ENCODE measurements at regions not wholly inside any gene's neighbourhood (a gene's known extent, or its start where the extent isn't known, plus 50 kb on each side); places are given as distances from the start of the nearest gene placed in this dataset.
A peak's percentile ranks its signal among the peaks of the same experiment; 100 is the strongest.
"Not testable (repeated sequence)": the region's sequence is repeated elsewhere in the genome, so short reads cannot be mapped to it uniquely, and the experiment has no call there.

GRCh38 chr17:45639297-45639849 lies 144.7 kb upstream of the CRHR1 start:
- H3K27ac ChIP-seq (replicated peaks in 1 of 4): no peak overlapping the region
- DNase-seq (ENCODE audit: extremely low spot score): no peak
- no peak for TF ChIP-seq CTCF (IDR thresholded peaks at IDR 0.05)
- TF ChIP-seq EP300 (IDR thresholded peaks at IDR 0.05): no peak
- TF ChIP-seq POLR2AphosphoS5 (IDR thresholded peaks at IDR 0.05): no peak
- TF ChIP-seq POLR2A (IDR thresholded peaks at IDR 0.05; ENCODE audit: low read depth): no peak
- peaks cover 4 to 44% (median 27%) of the 10 kb centered on the region in 4 donors for H3K36me3 ChIP-seq
- H3K27me3 ChIP-seq: no peaks in the 10 kb centered on the region
- no peaks in the 10 kb centered on the region for H3K4me1 ChIP-seq
- no peak overlapping the region for H3K4me3 ChIP-seq
- intact Hi-C loops (cut with DNase I): no loop called here
- H3K9me3 ChIP-seq: no peaks in the 10 kb centered on the region
- 96% methylated on average over 4 of the region's 4 CpGs for WGBS

- WGBS: 25% methylated on average over 3 of the region's 3 CpGs
- peaks cover 0 to 35% (median 22%) of the 10 kb centered on the region in 4 donors for H3K36me3 ChIP-seq
- peak; percentile 86 to 98 (median 93) for TF ChIP-seq CTCF (IDR thresholded peaks at IDR 0.05)
- no peak for TF ChIP-seq POLR2A (IDR thresholded peaks at IDR 0.05; ENCODE audit: low read depth)
- no peak for DNase-seq (ENCODE audit: extremely low spot score)
- H3K4me3 ChIP-seq: no peak overlapping the region
- no peaks in the 10 kb centered on the region for H3K27me3 ChIP-seq
- intact Hi-C loops (cut with DNase I): loop anchor here (1.0 kb wide), 1 partner anchor 191 kb away; no protein-coding TSS in a partner anchor
- H3K27ac ChIP-seq (replicated peaks in 1 of 4): no peak overlapping the region
- H3K9me3 ChIP-seq: no peaks in the 10 kb centered on the region
- no peaks in the 10 kb centered on the region for H3K4me1 ChIP-seq
Measured at GRCh38 chr17:45640141-45640850, 143.8 kb upstream of the CRHR1 start.

- no peak for DNase-seq (ENCODE audit: extremely low spot score)
Measured at GRCh38 chr17:45641541-45641940, 142.6 kb upstream of the CRHR1 start.

GRCh38 chr17:45643591-45643990 lies 140.5 kb upstream of the CRHR1 start:
- Histone ChIP-seq H3K27me3 (no peaks in the 10 kb centered on the region), H3K36me3 (peaks cover 0 to 13% (median 8%) of the 10 kb centered on the region in 4 donors), H3K27ac (replicated peaks in 1 of 4) (no peak overlapping the region), H3K9me3 (no peaks in the 10 kb centered on the region), H3K4me3 (no peak overlapping the region), H3K4me1 (no peaks in the 10 kb centered on the region)
- TF ChIP-seq CTCF (IDR thresholded peaks at IDR 0.05) (no peak), EP300 (IDR thresholded peaks at IDR 0.05) (no peak), POLR2A (IDR thresholded peaks at IDR 0.05; ENCODE audit: low read depth) (no peak)
- DNase-seq (ENCODE audit: extremely low spot score): no peak
- intact Hi-C loops (cut with DNase I): no loop called here
- WGBS: 82% methylated on average over 10 of the region's 10 CpGs

More at GRCh38 chr17:45641541-45641940, 142.6 kb upstream of the CRHR1 start:
- 86% methylated on average over 5 of the region's 5 CpGs for WGBS
- TF ChIP-seq EP300 (IDR thresholded peaks at IDR 0.05): no peak
- TF ChIP-seq POLR2A (IDR thresholded peaks at IDR 0.05; ENCODE audit: low read depth): no peak
- TF ChIP-seq CTCF (IDR thresholded peaks at IDR 0.05): no peak
- Histone ChIP-seq H3K9me3 (no peaks in the 10 kb centered on the region), H3K36me3 (peaks cover 0 to 22% (median 13%) of the 10 kb centered on the region in 4 donors), H3K4me3 (no peak overlapping the region), H3K27ac (replicated peaks in 1 of 4) (no peak overlapping the region), H3K4me1 (no peaks in the 10 kb centered on the region), H3K27me3 (no peaks in the 10 kb centered on the region)
- intact Hi-C loops (cut with DNase I): no loop called here

GRCh38 chr17:45644637-45645036 lies 139.5 kb upstream of the CRHR1 start:
- H3K36me3 ChIP-seq; H3K4me3 ChIP-seq; H3K27ac ChIP-seq (replicated peaks in 1 of 4); DNase-seq (ENCODE audit: extremely low spot score); H3K4me1 ChIP-seq; H3K9me3 ChIP-seq; intact Hi-C loops (cut with DNase I); H3K27me3 ChIP-seq: not testable (repeated sequence)
- 83% methylated on average over 1 of the region's 1 CpG for WGBS
